Adrenal gland (tissue), 5 donors: ENCODE measurements at regions not wholly inside any gene's neighbourhood (a gene's known extent, or its start where the extent isn't known, plus 50 kb on each side); places are given as distances from the start of the nearest gene placed in this dataset.

Source experiments
- CTCF ChIP-seq, 6 experiments: fragments of 450-650 bp in 4 of 6; fragments of 200-600 bp in 2 of 6; sonication (generic) in 1 of 6; IDR thresholded peaks; 1 replicate in 5 of 6; 2 replicates in 1 of 6; pipeline versions ENCODE4 v1.5.1 to v1.8.0; 2016 to 2021; ENCODE audit warnings: antibody characterized with exemption in 6 of 6, mild to moderate bottlenecking in 2 of 6, moderate library complexity in 1 of 6
- POLR2A ChIP-seq, 2 donors: fragments of 450-650 bp; IDR thresholded peaks; one replicate each; pipeline ENCODE4 v1.6.1; 2017; ENCODE audit warnings: antibody characterized with exemption in 2 of 2, mild to moderate bottlenecking in 2 of 2, moderate library complexity in 1 of 2
- donor health status: DM: no; HTN: no; CAD: no.

GRCh38 chr3:72579191-72579580 is 269.1 kb downstream of the SHQ1 start:
- TF ChIP-seq CTCF (IDR thresholded peaks at IDR 0.05): no peak
- no peak for TF ChIP-seq POLR2A (IDR thresholded peaks at IDR 0.05)
